ENCODE measurements at regions not wholly inside any gene's neighbourhood (a gene's known extent, or its start where the extent isn't known, plus 50 kb on each side); places are given as distances from the start of the nearest gene placed in this dataset.

GRCh38 chr22:22953791-22954190 lies 66.2 kb downstream of the IGLL5 start:
- TF ChIP-seq CTCF (IDR thresholded peaks at IDR 0.05; ENCODE audit: borderline replicate concordance, extremely low read depth, low read length, poor library complexity, severe bottlenecking) (no peak), EZH2 (IDR thresholded peaks at IDR 0.05; ENCODE audit: borderline replicate concordance, low read depth, low read length, severe bottlenecking) (no peak)

Data from DND-41 (cell line).